GM12873 (cell line): ENCODE measurements at regions not wholly inside any gene's neighbourhood (a gene's known extent, or its start where the extent isn't known, plus 50 kb on each side); places are given as distances from the start of the nearest gene placed in this dataset.

Source experiments
- TF ChIP-seq, protein P1 (sequence below): IDR thresholded peaks from 2 replicates; pipeline ENCODE4 v1.5.1; 2012; ENCODE audit warnings: low read depth, mild to moderate bottlenecking, moderate library complexity, low read length, control low read depth; ENCODE audit not compliant: insufficient read depth; ENCODE audit errors: missing control alignments

DNA sequence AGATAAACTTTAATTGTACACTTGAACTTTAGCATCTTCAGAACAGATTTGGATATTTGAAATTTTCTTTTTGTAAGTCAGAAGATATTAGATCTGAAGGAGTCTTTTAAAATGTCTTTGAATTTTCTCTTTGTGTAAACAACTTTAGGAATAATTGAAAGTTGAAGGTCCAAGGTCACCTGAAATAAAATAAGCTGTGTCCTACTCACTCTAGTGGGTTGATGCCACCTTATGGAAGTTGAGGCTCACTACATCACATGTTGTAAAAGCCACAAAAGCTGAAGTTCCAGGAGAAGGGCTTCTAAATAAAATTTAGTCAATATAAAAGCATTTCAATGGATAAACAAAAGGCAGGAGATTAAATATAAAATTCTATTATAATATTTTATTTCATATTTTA lies 122.0 kb upstream of the ATXN7L3B start:
- TF ChIP-seq, protein P1, sequence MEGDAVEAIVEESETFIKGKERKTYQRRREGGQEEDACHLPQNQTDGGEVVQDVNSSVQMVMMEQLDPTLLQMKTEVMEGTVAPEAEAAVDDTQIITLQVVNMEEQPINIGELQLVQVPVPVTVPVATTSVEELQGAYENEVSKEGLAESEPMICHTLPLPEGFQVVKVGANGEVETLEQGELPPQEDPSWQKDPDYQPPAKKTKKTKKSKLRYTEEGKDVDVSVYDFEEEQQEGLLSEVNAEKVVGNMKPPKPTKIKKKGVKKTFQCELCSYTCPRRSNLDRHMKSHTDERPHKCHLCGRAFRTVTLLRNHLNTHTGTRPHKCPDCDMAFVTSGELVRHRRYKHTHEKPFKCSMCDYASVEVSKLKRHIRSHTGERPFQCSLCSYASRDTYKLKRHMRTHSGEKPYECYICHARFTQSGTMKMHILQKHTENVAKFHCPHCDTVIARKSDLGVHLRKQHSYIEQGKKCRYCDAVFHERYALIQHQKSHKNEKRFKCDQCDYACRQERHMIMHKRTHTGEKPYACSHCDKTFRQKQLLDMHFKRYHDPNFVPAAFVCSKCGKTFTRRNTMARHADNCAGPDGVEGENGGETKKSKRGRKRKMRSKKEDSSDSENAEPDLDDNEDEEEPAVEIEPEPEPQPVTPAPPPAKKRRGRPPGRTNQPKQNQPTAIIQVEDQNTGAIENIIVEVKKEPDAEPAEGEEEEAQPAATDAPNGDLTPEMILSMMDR = peak; percentile 57

DNA sequence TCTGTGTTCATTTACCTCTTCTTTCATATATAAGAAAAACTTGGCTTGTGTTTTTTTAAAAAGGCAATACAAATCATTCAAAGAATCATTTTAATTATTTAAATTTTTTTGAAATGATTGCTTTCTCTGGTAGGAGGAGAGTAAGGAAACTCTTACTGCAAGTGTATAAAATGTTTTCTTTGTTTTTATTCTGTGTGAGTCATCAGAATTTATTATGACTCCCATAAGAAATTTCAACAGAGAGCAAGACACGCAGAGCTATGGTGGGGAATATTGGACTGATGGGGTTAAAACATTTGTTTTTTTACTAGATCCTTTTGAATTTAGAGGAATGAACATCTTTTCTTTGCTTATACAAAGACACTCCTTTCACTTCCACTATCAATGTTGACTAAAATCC lies 119.1 kb upstream of the ATXN7L3B start:
- TF ChIP-seq, protein P1 = no peak

DNA sequence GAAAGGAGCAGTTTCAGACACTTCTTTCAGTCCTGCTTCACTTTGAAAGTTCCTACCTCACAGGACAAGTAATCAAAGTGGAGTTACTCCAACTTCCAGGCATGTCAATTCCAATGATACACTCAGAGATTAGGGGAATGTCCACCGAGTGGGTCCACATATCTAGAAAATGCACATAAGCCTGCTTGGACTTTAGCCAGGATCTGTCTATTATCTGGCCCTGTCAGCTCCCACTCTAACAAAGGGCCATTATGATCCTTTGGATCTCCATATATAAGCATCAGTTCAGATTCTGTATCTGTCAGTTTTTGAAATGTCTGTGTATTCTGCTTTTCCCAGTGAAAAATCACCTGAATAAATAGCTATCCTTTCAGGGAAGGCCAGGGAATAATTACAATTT lies 112.9 kb upstream of the ATXN7L3B start:
- TF ChIP-seq, protein P1 = no peak

DNA sequence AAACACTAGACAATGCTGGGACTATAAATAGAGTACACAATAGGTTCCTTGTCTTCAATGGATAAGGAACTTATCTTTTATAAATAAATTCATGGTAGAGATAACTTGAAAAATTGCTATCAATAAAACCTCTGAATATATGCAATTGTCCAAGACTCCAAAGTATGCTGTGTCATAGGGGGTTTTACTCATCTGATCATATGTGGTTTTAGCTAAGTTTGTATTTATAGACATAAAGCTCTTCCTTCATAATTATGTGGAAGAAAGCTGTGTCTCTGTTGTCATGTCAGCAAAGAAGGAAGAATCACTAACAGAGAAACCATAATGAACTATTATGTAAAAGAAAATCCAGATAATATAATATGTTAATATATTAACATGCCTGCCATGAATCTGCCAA lies 111.5 kb upstream of the ATXN7L3B start:
- TF ChIP-seq, protein P1 = no peak

DNA sequence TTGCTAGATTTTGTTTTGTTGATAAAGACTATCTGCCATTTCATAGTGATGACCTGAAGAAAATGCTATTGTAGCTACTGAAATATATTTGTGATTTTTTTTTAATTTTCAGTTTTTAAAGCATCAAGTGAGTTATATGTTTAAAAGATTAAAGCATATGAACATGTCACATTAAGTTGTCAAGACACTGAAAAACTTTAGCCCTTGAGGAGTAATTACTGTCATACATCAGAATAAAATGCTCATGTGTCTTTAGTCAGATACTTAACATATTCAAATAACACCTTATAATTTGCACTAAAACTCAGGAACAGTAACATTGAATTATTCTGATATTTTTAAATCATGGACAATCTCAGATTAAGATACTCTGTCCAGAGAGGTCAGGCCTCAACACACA lies 108.1 kb upstream of the ATXN7L3B start:
- TF ChIP-seq, protein P1 = no peak

DNA sequence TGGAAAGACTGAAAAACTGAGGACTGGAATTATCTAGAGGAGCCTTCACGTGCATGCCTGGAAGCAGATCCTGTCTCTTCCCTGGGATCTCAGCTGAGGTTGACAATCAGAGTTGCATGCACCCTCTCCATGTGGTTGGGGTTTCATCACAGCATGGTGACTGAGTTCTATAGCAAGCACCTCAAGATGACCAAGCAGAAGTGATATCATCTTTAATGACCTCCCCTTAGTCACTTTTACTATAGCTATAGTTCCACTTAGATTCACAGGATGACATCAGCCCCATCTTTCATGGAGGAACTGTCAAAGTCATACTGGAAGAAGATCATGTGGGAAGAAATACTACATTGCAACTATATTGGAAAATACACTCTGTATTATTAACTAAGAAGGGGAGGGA lies 105.8 kb upstream of the ATXN7L3B start:
- TF ChIP-seq, protein P1 = no peak

DNA sequence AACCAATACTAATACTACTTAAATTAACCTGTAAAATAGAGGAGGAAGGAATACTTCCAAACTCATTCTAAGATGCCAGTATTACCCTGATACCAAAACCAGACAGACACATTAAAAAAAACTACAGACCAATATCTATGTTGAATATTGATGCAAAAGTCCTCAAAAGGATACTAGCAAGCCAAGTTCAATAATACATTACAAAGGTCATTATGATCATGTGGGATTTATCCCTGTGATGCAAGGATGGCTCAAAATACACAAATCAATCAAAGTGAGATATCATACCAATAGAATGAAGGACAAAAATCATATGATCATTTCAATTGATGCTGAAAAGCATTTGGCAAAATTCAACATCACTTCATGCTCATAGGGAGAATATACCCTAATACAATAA lies 97.2 kb upstream of the ATXN7L3B start:
- TF ChIP-seq, protein P1 = no peak
